ENCODE measurements at regions not wholly inside any gene's neighbourhood (a gene's known extent, or its start where the extent isn't known, plus 50 kb on each side); places are given as distances from the start of the nearest gene placed in this dataset.
A peak's percentile ranks its signal among the peaks of the same experiment; 100 is the strongest.

GRCh38 chr5:89710006-89710405 is 699.5 kb downstream of the CETN3 start:
- H3K4me3 ChIP-seq (ENCODE audit: low read depth, low read length): no peak overlapping the region
- no peak for TF ChIP-seq CTCF (conservative IDR thresholded peaks at IDR 0.05; ENCODE audit: low read depth, low read length)
- DNase-seq (ENCODE audit: low read depth): no peak

- H3K4me3 ChIP-seq (ENCODE audit: low read depth, low read length): no peak overlapping the region
- DNase-seq (ENCODE audit: low read depth): no peak
- TF ChIP-seq CTCF (conservative IDR thresholded peaks at IDR 0.05; ENCODE audit: low read depth, low read length): no peak
These were observed 701.7 kb downstream of the CETN3 start for GRCh38 chr5:89707891-89708290.

- no peak overlapping the region for H3K4me3 ChIP-seq (ENCODE audit: low read depth, low read length)
- DNase-seq (ENCODE audit: low read depth): no peak
- no peak for TF ChIP-seq CTCF (conservative IDR thresholded peaks at IDR 0.05; ENCODE audit: low read depth, low read length)
These were observed 702.8 kb downstream of the CETN3 start for GRCh38 chr5:89706731-89707130.

- no peak for TF ChIP-seq CTCF (conservative IDR thresholded peaks at IDR 0.05; ENCODE audit: low read depth, low read length)
- H3K4me3 ChIP-seq (ENCODE audit: low read depth, low read length): no peak overlapping the region
- peak; percentile 24 for DNase-seq (ENCODE audit: low read depth)
These were observed 705.7 kb downstream of the CETN3 start for GRCh38 chr5:89703817-89704216.

- no peak overlapping the region for H3K4me3 ChIP-seq (ENCODE audit: low read depth, low read length)
- DNase-seq (ENCODE audit: low read depth): no peak
- TF ChIP-seq CTCF (conservative IDR thresholded peaks at IDR 0.05; ENCODE audit: low read depth, low read length): no peak
These were observed 711.5 kb downstream of the CETN3 start for GRCh38 chr5:89698028-89698427.

- TF ChIP-seq CTCF (conservative IDR thresholded peaks at IDR 0.05; ENCODE audit: low read depth, low read length): no peak
- DNase-seq (ENCODE audit: low read depth): no peak
- no peak overlapping the region for H3K4me3 ChIP-seq (ENCODE audit: low read depth, low read length)
These were observed 712.0 kb downstream of the CETN3 start for GRCh38 chr5:89697581-89697980.

- TF ChIP-seq CTCF (conservative IDR thresholded peaks at IDR 0.05; ENCODE audit: low read depth, low read length): no peak
- DNase-seq (ENCODE audit: low read depth): no peak
- H3K4me3 ChIP-seq (ENCODE audit: low read depth, low read length): no peak overlapping the region
These were observed 714.2 kb downstream of the CETN3 start for GRCh38 chr5:89695371-89695770.
